Esophagus squamous epithelium (tissue), 5 donors: ENCODE measurements at regions not wholly inside any gene's neighbourhood (a gene's known extent, or its start where the extent isn't known, plus 50 kb on each side); places are given as distances from the start of the nearest gene placed in this dataset.

ENCODE experiments used
- DNase-seq: peaks from one replicate; lab custom pipeline; 2025; lab: John Stamatoyannopoulos, UW
- H3K27ac ChIP-seq, 4 donors: fragments of 200-600 bp; sonication (generic); one replicate each; pipeline ENCODE4 v1.5.1; 2016 to 2019; ENCODE audit warnings: mild to moderate bottlenecking in 1 of 4
- H3K27me3 ChIP-seq, 4 donors: fragments of 200-600 bp; sonication (generic); 1 replicate in 3 of 4; 2 replicates in 1 of 4; pipeline versions ENCODE4 v1.5.1 to v1.6.0; 2017 to 2021; ENCODE audit warnings: antibody characterized with exemption in 1 of 4
- H3K36me3 ChIP-seq, 3 donors: fragments of 200-600 bp; sonication (generic); one replicate each; pipeline ENCODE4 v1.5.1; 2016 to 2019
- H3K4me1 ChIP-seq, 3 donors: fragments of 200-600 bp; sonication (generic); one replicate each; pipeline ENCODE4 v1.5.1; 2017 to 2019
- H3K4me3 ChIP-seq, 4 donors: fragments of 200-600 bp; sonication (generic); 1 replicate in 3 of 4; 2 replicates in 1 of 4; pipeline ENCODE4 v1.5.1; 2016 to 2019; ENCODE audit warnings: mild to moderate bottlenecking in 2 of 4, moderate library complexity in 1 of 4
- H3K9me3 ChIP-seq, 3 donors: fragments of 200-600 bp; sonication (generic); one replicate each; pipeline ENCODE4 v1.5.1; 2016 to 2019
- POLR2A ChIP-seq, 4 donors: fragments of 450-650 bp; IDR thresholded peaks; one replicate each; pipeline ENCODE4 v1.6.1; 2017; ENCODE audit warnings: antibody characterized with exemption in 4 of 4, mild to moderate bottlenecking in 4 of 4, moderate library complexity in 3 of 4
- WGBS, 2 donors: methylation state at CpG; one replicate each; pipeline ENCODE4 v1.1.5; 2018; 5-methylcytosine and 5-hydroxymethylcytosine counted together
- intact Hi-C: fragments of 100-400 bp; cut with DNase I; formaldehyde crosslinking; loops from one replicate; pipeline ENCODE4 v1.15.0; 2022
- TF ChIP-seq, protein P1 (sequence below), 6 experiments: fragments of 450-650 bp in 4 of 6; fragments of 200-600 bp in 2 of 6; sonication (generic) in 2 of 6; IDR thresholded peaks; one replicate each; pipeline ENCODE4 v1.5.1; 2016 to 2019; ENCODE audit warnings: antibody characterized with exemption in 6 of 6, mild to moderate bottlenecking in 4 of 6, moderate library complexity in 4 of 6
- donor health status: DM: yes; HTN: yes; CAD: no.

DNA sequence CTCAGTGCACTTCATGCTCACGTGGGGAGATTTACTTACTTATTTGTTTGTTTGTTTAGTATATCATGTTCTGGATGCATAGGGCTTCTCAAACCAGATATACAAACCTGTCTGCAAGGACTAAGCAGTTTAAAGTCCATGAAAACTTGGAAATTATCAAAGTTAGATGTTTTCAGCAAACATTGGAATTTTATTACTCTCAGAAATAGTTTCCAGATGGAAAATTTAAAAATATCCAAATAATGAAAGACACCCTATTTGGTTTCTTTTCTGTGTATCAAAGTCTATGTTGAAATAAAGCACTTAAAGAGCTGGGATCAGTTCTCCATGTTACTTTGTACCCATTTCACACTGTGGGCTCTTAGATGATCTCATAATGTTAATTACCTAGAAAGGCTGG, 312.1 kb downstream of the PPP1R2C start:
- Histone ChIP-seq H3K9me3 (no peaks in the 10 kb centered on the region), H3K27me3 (no peaks in the 10 kb centered on the region), H3K4me3 (no peak overlapping the region), H3K4me1 (no peaks in the 10 kb centered on the region), H3K36me3 (no peaks in the 10 kb centered on the region), H3K27ac (no peak overlapping the region)
- DNase-seq: no peak
- 37 to 91% methylated on average over 1 of the region's 1 CpG for WGBS, 2 donors
- no peak for TF ChIP-seq POLR2A (IDR thresholded peaks at IDR 0.05)
- TF ChIP-seq, protein P1, sequence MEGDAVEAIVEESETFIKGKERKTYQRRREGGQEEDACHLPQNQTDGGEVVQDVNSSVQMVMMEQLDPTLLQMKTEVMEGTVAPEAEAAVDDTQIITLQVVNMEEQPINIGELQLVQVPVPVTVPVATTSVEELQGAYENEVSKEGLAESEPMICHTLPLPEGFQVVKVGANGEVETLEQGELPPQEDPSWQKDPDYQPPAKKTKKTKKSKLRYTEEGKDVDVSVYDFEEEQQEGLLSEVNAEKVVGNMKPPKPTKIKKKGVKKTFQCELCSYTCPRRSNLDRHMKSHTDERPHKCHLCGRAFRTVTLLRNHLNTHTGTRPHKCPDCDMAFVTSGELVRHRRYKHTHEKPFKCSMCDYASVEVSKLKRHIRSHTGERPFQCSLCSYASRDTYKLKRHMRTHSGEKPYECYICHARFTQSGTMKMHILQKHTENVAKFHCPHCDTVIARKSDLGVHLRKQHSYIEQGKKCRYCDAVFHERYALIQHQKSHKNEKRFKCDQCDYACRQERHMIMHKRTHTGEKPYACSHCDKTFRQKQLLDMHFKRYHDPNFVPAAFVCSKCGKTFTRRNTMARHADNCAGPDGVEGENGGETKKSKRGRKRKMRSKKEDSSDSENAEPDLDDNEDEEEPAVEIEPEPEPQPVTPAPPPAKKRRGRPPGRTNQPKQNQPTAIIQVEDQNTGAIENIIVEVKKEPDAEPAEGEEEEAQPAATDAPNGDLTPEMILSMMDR (IDR thresholded peaks at IDR 0.05): no peak
- intact Hi-C loops: no loop called here

DNA sequence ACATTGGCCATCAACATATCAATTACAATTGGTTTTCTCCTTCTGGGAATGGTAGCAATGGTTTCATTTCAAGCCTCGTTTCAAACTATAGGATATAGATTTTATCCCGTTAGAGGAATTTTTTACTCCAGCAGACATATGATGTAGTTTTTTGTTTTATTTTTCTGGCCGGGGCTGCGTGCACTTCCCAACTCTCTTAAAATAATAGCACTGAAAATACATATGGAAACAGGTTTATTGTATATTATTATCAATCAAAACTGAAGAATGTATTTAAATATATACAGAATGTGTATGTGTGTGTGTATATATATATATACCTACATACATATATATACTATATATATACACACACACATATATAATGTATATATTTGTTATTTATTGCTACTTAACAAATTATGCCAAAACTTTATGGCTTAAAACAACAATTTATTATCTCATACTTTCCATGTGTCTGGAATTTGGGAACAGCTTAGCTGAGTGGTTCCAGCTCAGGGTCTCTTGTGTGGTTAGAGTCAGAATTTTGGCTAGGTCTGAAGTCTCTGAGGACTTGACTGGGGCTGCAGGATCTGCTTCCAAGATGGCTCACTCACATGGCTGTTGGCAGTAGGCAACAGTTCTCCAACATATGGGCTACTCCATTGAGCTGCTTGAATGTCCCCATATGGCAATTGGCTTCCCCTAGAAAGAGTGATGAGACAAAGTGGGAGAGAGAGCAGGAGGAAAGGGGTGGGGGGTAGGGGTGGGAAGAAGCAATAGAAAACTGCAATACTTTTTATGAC, 314.1 kb downstream of the PPP1R2C start:
- DNase-seq: no peak
- TF ChIP-seq, protein P1 (IDR thresholded peaks at IDR 0.05): no peak
- TF ChIP-seq POLR2A (IDR thresholded peaks at IDR 0.05): no peak
- WGBS, 2 donors: 81 to 91% methylated on average over 4 of the region's 4 CpGs
- Histone ChIP-seq H3K4me1 (no peaks in the 10 kb centered on the region), H3K27me3 (no peaks in the 10 kb centered on the region), H3K4me3 (no peak overlapping the region), H3K9me3 (no peaks in the 10 kb centered on the region), H3K27ac (no peak overlapping the region), H3K36me3 (no peaks in the 10 kb centered on the region)
- intact Hi-C loops: no loop called here

DNA sequence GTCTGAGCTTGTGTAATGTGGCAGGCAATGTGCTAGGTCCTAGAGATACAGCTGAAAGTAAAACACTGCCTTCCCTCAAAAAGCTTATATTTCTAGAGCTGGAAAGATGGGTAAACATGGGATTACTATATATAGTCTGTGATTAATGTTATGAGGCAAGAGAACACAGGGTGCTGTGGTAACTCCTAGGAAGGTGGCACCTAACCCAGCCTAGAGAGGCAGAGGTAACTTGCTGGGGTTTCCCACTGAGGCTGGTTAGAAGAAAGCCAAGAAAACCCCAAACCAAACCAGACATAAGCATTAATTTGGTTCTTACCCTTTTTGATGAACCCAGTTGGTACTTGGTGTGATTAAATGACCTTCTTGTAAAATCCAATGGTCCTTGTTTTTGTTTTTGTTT, 315.0 kb downstream of the PPP1R2C start:
- Histone ChIP-seq H3K27me3 (no peaks in the 10 kb centered on the region), H3K4me1 (no peaks in the 10 kb centered on the region), H3K27ac (no peak overlapping the region), H3K9me3 (no peaks in the 10 kb centered on the region), H3K4me3 (no peak overlapping the region), H3K36me3 (no peaks in the 10 kb centered on the region)
- intact Hi-C loops: no loop called here
- DNase-seq: no peak
- no peak for TF ChIP-seq POLR2A (IDR thresholded peaks at IDR 0.05)
- TF ChIP-seq, protein P1 (IDR thresholded peaks at IDR 0.05): no peak

DNA sequence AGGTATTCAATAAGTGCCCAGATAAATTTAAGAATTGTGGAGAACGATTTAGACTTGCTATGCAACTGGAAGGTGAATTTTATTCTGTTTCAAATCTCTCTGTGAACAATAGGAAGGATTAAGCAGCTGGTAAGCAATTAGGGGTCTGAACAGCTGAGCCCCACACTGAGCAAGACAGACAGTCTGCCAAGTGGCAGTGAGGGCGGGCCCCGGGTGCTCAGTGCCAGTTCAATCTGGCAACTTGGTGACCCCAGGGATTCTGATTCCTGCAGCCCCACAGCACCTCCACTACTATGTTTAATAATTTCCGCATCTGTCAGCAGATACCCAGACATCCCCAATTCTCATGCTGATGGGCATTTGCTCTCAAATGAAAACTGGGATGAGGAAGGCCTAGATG, 317.3 kb downstream of the PPP1R2C start:
- 84 to 90% methylated on average over 2 to 4 of the region's 4 CpGs for WGBS, 2 donors
- intact Hi-C loops: no loop called here
- H3K36me3 ChIP-seq: no peaks in the 10 kb centered on the region
- H3K27me3 ChIP-seq: no peaks in the 10 kb centered on the region
- no peak overlapping the region for H3K4me3 ChIP-seq
- DNase-seq: no peak
- TF ChIP-seq POLR2A (IDR thresholded peaks at IDR 0.05): no peak
- TF ChIP-seq, protein P1 (IDR thresholded peaks at IDR 0.05): no peak
- H3K27ac ChIP-seq: no peak overlapping the region
- H3K4me1 ChIP-seq: no peaks in the 10 kb centered on the region
- no peaks in the 10 kb centered on the region for H3K9me3 ChIP-seq

DNA sequence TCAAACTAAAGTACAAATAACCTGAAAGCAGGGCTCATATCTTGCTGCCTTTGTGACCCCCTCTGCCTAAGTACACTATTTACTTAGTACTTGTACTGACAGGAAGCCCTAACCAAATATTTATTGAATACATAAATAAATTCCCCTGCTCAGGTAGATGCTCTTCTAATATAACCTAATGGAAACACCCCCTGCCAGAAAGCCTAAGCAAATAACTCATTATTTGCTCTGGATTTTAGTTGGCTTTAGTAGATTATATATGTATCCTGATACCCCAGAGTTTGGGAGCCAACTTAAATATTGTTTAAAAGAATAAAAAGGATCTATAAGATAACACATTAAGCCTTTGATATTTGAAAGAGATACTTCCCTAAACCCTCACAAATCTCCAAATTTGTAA, 318.2 kb downstream of the PPP1R2C start:
- Histone ChIP-seq H3K4me3 (no peak overlapping the region), H3K27me3 (no peaks in the 10 kb centered on the region), H3K4me1 (no peaks in the 10 kb centered on the region), H3K9me3 (no peaks in the 10 kb centered on the region), H3K36me3 (no peaks in the 10 kb centered on the region), H3K27ac (no peak overlapping the region)
- intact Hi-C loops: no loop called here
- TF ChIP-seq POLR2A (IDR thresholded peaks at IDR 0.05): no peak
- TF ChIP-seq, protein P1 (IDR thresholded peaks at IDR 0.05): no peak
- no peak for DNase-seq
